Putamen (tissue), 1 donor: ENCODE measurements at regions not wholly inside any gene's neighbourhood (a gene's known extent, or its start where the extent isn't known, plus 50 kb on each side); places are given as distances from the start of the nearest gene placed in this dataset.
"Not testable (repeated sequence)": the region's sequence is repeated elsewhere in the genome, so short reads cannot be mapped to it uniquely, and the experiment has no call there.

Experiments
- DNase-seq: peaks from one replicate; pipeline ENCODE4 v3.0.0-alpha.2; 2016; ENCODE audit warnings: low spot score

DNA sequence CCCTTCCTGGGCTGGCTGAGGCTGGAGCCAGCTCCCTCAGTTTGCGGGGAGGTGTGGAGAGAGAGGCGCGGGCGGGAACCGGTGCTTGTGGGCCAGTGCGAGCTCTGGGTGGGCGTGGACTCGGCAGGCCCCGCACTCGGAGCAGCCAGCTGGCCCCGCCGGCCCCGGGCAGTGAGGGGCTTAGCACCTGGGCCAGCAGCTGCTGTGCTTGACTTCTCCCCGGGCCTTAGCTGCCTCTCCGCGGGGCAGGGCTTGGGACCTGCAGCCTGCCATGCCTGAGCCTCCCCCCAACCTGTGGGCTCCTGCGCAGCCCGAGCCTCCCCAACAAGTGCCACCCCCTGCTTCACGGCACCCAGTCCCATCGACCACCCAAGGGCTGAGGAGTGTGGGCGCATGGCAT is 81.6 kb upstream of the CCNG1 start:
- DNase-seq = not testable (repeated sequence)

DNA sequence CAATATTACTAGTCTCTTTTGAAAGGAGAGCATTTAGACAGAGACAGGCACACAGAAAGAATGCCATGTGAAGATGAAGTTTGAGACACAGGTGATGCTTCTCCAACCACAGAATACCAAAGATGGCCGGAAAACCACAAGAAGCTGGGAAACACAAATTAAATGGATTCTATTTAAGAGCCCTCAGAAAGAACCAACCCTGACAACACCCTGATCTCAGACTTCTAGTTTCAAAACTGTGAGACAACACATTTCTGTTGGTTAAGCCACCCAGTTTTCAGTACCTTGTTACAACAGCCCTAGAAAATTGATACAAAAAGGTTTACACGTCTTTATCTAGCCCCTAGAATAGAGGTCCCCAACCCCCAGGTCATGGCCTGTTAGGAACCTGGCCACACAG is 79.8 kb upstream of the CCNG1 start:
- DNase-seq = no peak

DNA sequence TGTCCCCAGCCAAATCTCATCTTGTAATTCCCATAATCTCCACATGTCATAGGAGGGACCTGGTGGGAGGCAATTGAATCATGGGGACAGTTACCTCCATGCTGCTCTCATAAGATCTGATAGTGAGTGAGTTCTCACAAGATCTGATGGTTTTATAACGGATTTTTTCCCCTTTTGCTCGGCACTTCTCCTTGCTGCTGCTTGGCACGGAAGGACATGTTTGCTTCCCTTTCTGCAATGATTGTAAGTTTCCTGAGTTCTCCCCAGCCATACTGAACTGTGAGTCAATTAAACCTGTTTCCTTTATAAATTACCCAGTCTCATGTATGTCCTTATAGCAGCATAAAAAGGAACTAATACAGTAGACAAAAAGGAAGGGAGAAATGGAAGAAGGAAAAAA is 76.7 kb upstream of the CCNG1 start:
- no peak for DNase-seq

DNA sequence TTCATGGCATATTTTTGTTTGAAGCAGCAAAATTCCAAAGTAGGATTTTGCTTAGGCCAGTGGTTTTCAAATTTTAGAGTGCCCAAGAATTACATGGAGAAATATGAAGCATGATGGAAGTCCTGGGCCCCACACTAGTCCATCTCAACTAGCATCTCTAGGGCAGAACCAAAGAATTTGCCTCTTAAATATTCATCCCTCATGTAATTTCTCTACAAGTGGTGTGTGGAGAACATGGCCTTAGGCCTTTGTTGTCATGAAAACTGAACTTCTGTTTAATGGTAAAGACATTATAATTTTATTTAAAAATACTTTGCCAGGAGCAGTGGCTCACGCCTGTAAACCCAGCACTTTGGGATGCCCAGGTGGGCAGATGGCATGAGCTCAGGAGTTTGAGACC is 75.9 kb upstream of the CCNG1 start:
- DNase-seq = no peak

DNA sequence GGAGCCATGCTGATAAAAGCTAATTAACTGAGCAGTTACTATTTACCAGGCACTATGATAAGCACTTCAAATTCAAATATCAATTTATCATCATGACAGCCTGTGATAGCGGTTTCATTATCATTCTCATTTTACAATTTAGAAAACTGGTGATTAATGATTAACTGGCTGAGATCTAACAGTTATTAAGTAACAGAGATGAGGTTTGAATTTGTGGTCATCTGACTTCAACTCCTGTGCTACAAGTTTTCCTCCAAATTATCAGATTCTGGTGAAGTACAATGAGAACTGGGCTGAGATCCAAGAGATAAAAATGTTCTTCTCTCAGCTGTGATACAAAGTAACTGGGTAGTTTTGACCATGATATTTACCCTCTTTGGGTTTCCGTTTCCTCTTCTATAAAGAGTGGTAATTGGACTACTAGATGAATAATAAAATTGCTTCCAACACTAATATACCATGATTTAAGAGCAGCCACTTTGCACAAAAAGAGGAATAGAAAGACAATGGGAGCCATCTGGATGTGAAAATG is 74.5 kb upstream of the CCNG1 start:
- no peak for DNase-seq

DNA sequence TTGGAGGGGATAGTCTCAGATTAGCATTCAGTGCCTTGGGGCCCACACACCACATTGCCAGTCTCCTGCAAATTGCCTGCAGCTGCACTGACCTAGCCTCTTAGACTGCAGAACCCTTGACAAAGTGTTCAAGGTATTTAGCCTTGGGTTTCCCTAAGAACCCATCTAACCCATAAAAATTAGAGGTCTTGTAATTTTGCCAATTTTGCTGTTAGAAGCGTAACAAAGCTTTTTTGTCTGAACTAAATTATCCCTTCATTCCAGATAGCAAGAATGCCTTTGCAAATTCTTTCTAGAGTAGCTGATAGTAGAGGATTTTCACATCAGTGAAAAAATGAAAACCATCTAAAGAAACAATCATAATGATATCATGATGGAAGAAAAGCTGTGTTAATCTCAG is 74.0 kb upstream of the CCNG1 start:
- no peak for DNase-seq

DNA sequence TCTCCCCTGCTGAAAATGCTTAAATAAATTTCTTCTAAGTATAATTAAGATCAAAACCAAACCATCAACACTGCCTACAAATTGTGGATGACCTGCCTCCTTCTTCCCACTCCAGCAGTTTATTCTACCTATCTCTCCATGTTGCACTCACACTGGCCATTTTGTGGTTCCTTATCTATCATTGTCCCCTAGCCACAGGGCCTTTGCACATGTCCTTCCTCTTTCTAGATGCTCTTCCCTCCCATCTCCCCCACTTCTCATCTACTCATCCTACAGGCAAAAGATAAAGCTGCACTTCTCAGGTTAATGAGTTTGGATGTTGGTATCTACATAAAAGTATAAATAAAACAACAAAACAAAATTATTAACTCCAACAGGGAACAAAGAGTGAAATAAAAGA is 70.6 kb upstream of the CCNG1 start:
- no peak for DNase-seq

DNA sequence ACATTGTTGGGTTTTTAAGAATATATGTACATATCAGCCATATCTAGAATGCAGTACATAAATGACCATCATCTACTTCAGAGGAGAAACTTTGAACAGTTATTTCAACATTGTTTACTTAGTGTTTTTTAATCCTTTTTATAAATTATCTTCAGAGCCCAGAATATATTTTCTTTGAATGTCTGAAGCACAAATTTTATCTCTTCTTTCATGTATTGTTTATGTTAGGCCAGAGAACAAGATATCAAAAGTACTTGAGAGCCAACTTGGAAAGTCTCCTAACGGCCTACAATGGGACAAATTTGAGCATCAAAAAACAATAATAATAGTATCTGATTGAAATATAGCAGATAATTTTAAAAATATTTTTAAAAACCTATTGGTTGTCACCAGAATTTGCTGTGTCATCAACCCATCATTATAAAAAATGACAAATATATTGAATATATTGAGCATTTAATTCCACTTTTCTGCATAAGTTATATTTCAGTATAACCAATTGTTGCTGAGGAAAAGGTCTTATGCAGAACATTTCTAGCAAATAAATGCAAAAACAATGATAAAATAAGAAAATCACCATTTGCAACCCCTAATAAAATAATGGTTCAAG is 67.5 kb upstream of the CCNG1 start:
- DNase-seq = no peak

DNA sequence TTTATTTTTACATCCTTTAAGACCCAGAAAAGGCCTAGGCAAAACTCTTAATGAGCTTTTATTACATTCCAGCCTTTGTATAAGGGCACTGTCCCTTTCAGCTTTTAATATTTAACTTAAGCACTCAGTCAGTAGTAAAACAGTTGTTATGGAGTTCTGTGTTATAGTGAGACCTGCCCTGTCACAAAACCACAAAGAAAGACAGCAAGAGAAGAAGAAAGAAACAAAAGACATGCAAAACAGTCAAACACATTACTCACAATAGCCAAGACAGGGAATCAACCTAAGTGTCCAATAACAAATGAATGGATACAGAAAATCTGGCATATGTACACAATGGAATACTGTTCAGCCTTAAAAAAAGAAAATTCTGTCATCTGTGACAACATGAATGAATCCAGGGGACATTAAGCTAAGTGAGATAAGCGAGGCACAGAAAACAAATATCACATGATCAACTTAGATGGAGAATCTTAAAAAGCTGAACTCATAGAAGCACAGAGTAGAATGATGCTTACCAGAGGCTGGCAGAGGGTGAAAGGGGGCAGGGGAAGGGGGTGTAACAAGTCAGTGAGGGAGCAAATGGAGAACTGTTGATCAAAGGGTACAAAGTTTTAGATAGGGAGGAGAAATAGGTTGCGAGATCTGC is 63.8 kb upstream of the CCNG1 start:
- DNase-seq = no peak

DNA sequence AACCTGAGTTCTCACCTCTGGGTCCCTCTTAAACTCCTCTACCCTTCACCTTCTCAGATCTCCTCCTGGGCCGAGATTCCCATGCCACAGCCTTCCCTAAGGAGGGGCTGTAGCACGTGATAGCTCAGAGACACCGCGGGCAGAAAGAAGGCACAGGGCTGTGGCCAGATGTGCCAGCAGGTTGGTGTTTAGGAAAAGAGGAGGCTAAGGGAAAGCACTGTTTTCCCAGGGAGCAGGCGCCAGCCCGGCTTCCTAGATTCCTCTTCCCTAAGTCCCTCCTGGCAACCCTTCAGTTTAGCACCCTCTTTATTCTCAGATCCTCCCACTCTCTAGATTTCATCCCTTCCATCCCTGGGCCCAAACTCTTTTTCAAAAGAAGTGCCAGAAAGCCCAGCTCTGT is 59.4 kb upstream of the CCNG1 start:
- DNase-seq = no peak

DNA sequence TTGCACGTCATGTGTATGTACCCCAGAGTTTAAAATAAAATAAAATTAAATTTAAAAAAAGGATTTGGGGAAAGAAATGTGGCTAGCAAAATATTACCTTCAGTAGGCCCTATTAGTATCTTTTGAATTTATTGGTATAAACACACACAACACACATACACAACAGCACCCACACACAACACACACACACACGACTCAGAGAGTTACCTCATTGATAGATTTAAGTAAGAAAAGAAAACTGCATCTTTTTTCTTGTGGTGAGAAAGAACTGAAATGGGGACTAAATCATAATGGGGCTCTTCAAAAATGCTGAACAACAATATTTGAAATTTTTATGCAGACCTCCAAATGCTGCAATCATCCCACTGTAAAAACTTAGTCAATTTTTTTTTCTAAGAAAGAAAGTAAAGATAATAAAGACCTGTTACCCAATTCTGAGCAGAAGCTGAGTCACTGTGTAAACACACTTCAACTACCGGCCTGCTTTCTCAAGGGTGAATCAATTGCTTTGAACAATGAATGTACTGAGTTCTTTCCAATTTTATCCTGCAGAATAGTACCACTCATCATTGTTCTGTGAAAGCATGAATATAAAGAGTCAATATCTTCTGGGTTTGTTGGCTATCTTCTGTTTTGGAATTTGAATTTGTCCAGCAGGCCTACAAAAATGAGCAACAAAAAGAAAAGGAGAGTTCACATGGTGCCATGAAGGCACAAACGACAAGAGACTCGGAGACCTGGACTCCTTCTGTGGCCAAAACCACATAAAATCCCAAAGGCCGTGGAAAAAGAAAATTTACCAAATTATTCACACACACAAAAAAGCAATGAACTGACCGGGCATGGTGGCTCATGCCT is 57.9 kb upstream of the CCNG1 start:
- DNase-seq = no peak

DNA sequence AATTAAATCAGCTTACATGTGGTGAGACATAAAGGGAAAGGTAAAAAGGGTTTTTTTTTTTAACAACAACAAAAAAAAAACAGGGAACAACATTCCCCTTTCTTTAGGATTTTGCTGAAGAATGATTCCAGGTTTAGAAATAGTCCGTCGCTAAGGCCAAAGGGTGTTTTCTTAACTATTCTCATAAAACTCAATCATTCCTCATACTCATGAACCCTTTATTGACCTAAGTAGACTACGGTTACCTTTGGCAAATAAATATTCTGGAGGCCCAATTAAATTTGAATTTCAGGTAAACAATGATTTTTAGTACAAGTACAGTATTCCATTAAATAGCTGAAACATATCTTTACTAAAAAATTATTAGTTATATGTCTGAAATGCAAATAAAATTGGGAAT is 55.6 kb upstream of the CCNG1 start:
- no peak for DNase-seq

DNA sequence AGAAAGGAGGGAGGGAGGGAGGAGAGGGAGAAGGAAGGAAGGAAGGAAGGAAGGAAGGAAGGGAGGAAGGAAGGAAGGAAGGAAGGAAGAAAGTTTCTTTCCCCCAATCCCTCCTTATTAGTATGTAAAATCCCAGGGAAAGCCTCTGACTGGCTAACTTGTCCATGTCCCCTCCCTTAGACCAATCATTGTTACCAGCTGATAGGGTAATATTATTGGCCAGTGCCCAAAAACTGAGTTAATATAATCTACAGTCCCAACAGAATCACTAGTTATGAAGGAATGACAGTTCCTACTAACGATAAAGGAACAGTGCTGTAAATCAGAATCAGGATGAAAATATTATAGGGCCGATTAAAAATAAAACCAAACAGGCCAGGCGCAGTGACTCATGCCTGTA is 53.6 kb upstream of the CCNG1 start:
- no peak for DNase-seq

DNA sequence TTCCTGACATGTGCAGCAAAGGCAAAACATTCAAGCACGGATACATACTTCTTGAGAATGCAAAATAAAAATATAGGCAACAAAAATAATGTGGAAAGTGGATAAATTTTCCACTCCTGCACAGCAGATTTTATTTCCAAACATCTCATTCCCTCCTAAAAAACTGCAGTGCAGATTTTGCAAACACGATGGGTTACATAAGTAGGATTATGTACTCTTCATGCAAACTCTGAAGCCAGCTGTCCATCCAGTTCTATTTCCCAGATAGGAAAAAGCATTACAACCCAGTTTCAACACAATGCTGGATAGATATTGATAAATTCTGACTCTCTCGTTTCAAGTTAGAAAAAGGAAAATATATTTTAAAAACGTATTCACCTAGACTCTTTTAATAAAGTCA is 52.7 kb upstream of the CCNG1 start:
- DNase-seq = no peak

DNA sequence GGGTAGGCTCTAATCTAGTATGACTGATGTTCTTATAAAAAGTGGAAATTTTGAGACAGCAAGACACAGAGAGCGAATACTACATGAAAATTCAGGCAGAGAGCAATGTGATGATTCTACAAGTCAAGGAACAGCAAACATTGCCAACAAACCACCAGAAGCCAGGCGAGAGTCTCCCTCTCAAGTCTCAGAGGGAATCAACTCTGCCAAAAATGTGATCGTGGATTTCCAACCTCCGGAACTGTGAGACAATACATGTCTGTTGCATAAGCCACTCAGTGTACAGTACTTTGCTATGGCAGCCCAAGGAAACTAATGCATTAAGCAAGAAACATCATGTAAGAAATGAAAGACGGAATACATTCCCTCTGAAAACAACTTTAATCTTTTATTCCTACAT is 52.1 kb upstream of the CCNG1 start:
- DNase-seq = no peak

DNA sequence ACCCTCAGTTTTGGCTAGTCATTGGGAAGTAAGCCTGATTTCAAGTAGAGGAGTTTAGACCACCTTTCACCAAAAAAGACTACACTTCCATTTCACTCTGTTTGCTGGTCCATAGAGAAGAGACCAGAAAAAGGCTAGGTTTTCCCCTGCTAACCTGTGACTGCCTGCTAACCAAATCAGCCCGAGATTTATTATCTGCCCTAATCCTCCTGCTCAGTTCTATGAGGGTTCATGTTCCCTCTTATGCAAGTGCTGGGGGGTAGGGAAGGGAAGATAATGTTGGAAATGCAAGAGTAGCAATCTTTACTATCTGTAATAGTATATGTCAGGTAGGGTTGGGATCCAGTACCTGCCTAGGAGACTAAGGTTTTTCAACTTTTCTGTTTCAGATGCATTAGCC is 51.6 kb upstream of the CCNG1 start:
- DNase-seq = no peak

DNA sequence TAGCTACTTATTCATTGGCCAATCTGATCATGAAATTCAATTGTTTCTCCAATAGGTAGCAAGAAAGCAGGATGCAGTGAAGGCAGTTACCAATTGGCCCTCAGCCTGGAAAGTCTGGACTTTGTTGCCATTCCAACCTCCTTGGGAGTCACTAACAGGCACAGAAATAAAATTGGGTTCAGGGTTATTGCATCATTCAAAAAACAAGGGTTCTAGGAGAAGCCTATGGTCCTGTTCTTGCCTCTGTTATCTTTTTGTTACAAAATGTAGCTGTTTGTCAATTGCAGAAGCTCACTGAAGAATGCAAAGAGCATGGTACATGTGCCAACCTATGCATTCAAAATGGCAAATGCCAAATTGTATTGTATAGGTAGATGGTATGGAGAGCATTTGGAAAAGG is 51.0 kb upstream of the CCNG1 start:
- DNase-seq = no peak

DNA sequence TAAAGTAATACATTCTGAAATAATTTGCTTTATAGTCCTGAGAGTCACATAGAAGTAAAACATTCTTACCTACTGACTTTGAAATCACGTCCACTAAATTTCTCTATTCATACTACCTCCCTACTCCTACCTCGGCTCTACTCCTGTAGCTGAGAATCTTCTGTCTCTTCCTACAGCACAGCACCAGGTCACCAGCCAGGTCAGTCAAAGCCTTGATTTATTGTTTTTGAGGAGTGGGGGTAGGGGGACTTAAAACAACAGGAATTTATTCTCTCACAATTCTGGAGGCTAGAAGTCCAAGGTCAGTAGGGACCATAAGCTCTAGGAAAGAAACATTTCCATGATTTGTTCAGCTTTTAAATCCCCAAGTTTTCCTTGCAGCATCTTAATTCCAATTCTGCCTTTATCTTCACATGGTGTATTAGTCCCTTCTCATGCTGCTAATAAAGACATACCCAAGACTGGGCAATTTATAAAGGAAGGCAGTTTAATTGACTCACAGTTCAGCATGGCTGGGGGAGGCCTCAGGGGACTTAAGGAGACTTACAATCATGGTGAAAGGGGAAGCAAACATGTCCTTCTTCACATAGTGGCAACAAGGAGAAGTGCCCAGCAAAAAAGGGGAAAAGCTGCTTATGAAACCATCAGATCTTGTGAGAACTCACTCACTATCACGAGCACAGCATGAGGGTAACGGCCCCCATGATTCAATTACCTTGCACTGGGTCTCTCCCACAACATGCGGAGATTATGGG is 49.6 kb upstream of the CCNG1 start:
- no peak for DNase-seq
